ENCODE measurements at regions not wholly inside any gene's neighbourhood (a gene's known extent, or its start where the extent isn't known, plus 50 kb on each side); places are given as distances from the start of the nearest gene placed in this dataset.

- TF ChIP-seq CTCF (IDR thresholded peaks at IDR 0.05; ENCODE audit: insufficient read depth, low read length), result no peak
- no peak for TF ChIP-seq GABPA (IDR thresholded peaks at IDR 0.05; ENCODE audit: low read depth)
- TF ChIP-seq SPI1 (IDR thresholded peaks at IDR 0.05; ENCODE audit: borderline replicate concordance, low read depth), result no peak
- TF ChIP-seq POLR2AphosphoS5 (IDR thresholded peaks at IDR 0.05; ENCODE audit: low read depth), result no peak
Measured at GRCh38 chr9:102087141-102087540, 348.7 kb upstream of the GRIN3A start.
